Psoas muscle (tissue), 7 donors: ENCODE measurements at regions not wholly inside any gene's neighbourhood (a gene's known extent, or its start where the extent isn't known, plus 50 kb on each side); places are given as distances from the start of the nearest gene placed in this dataset.

Experiments used
- ATAC-seq, 4 donors: fragments of 200-7000 bp; cut with Tn5 transposase; one replicate each; pipeline ENCODE4 v1.9.1; 2020; ENCODE audit warnings: moderate library complexity in 3 of 4, mild to moderate bottlenecking in 2 of 4
- DNase-seq, 2 donors: peaks; one replicate each; pipeline ENCODE4 v3.0.0-alpha.2; 2020
- H3K27ac ChIP-seq: fragments of 200-600 bp; one replicate; pipeline ENCODE4 v1.8.0; 2022
- H3K27me3 ChIP-seq, 3 donors: fragments of 200-600 bp in 1 of 3; one replicate each; pipeline versions ENCODE4 v1.6.1 to v1.8.0; 2013 to 2022; ENCODE audit warnings: low read length in 2 of 3, mild to moderate bottlenecking in 2 of 3, moderate library complexity in 1 of 3; ENCODE audit not compliant: insufficient read depth in 3 of 3
- H3K36me3 ChIP-seq, 2 donors: fragments of 200-600 bp in 1 of 2; one replicate each; pipeline versions ENCODE4 v1.6.1 to v1.8.0; 2013 to 2022; ENCODE audit warnings: low read depth in 1 of 2, mild to moderate bottlenecking in 1 of 2, moderate library complexity in 1 of 2; ENCODE audit not compliant: insufficient read depth in 1 of 2
- H3K4me1 ChIP-seq: fragments of 200-600 bp; one replicate; pipeline ENCODE4 v1.8.0; 2022
- H3K4me3 ChIP-seq: fragments of 200-600 bp; one replicate; pipeline ENCODE4 v1.8.0; 2022; ENCODE audit warnings: mild to moderate bottlenecking
- H3K9me3 ChIP-seq: fragments of 200-600 bp; one replicate; pipeline ENCODE4 v1.8.0; 2022
- CTCF ChIP-seq: fragments of 200-600 bp; IDR thresholded peaks from one replicate; pipeline ENCODE4 v1.8.0; 2022; ENCODE audit warnings: antibody characterized with exemption
- WGBS, 3 donors: extraction: QIAGEN DNeasy Blood & Tissue Kit; methylation state at CpG; one replicate each; pipeline versions ENCODE4 v1.1.6 to v1.1.7; 2013; 5-methylcytosine and 5-hydroxymethylcytosine counted together
- intact Hi-C, 2 donors: fragments of 100-400 bp; cut with DNase I; formaldehyde crosslinking; loops; one replicate each; pipeline versions ENCODE4 v1.11.0 to v1.14.2; 2022
- donor health status: healthy with polysubstance abuse.
- donor health status: DM: no; HTN: no; CAD: no; lungs with moderate emphysema.
- donor health status: Bipolar disorder and iron deficiency.
- donor health status: healthy.
- donor health status: DM: yes; HTN: yes; CAD: no.
- donor health status: DM: no; HTN: no; CAD: no.
- donor health status: DM: yes; HTN: yes; CAD: no.

- no peak overlapping the region for H3K4me3 ChIP-seq
- no peak overlapping the region for H3K27ac ChIP-seq
- no peak for TF ChIP-seq CTCF
- no peaks in the 10 kb centered on the region for H3K36me3 ChIP-seq
- H3K27me3 ChIP-seq = peaks cover 0 to 5% (median 2%) of the 10 kb centered on the region in 3 donors
- H3K9me3 ChIP-seq = no peaks in the 10 kb centered on the region
- H3K4me1 ChIP-seq = no peaks in the 10 kb centered on the region
- intact Hi-C loops = no loop called here
- ATAC-seq (no peak), DNase-seq (no peak)
- 79 to 88% (median 80%) methylated on average over 9 of the region's 9 CpGs for WGBS, 3 donors
Measured at GRCh38 chr16:66306366-66307150, 59.9 kb upstream of the CDH5 start.

- Histone ChIP-seq H3K4me1 (no peaks in the 10 kb centered on the region), H3K27ac (no peak overlapping the region), H3K9me3 (no peaks in the 10 kb centered on the region), H3K27me3 (peaks cover 0 to 5% (median 4%) of the 10 kb centered on the region in 3 donors), H3K4me3 (no peak overlapping the region), H3K36me3 (no peaks in the 10 kb centered on the region)
- no peak for TF ChIP-seq CTCF
- 55 to 62% (median 57%) methylated on average over 3 of the region's 3 CpGs for WGBS, 3 donors
- ATAC-seq = no peak
- no peak for DNase-seq
- intact Hi-C loops = no loop called here
Measured at GRCh38 chr16:66304961-66305360, 61.5 kb upstream of the CDH5 start.

- intact Hi-C loops = no loop called here
- ATAC-seq (no peak), DNase-seq (no peak)
- no peaks in the 10 kb centered on the region for H3K9me3 ChIP-seq
- no peak overlapping the region for H3K27ac ChIP-seq
- 27 to 31% (median 27%) methylated on average over 7 of the region's 7 CpGs for WGBS, 3 donors
- no peak for TF ChIP-seq CTCF
- H3K4me3 ChIP-seq = no peak overlapping the region
- peaks cover 0 to 5% (median 4%) of the 10 kb centered on the region in 3 donors for H3K27me3 ChIP-seq
- H3K36me3 ChIP-seq = no peaks in the 10 kb centered on the region
- no peaks in the 10 kb centered on the region for H3K4me1 ChIP-seq
Measured at GRCh38 chr16:66304151-66304550, 62.3 kb upstream of the CDH5 start.

- no peaks in the 10 kb centered on the region for H3K4me1 ChIP-seq
- DNase-seq (no peak), ATAC-seq (no peak)
- H3K27ac ChIP-seq = no peak overlapping the region
- peaks cover 0 to 5% (median 2%) of the 10 kb centered on the region in 3 donors for H3K27me3 ChIP-seq
- WGBS, 3 donors = 38 to 92% (median 85%) methylated on average over 1 of the region's 1 CpG
- H3K36me3 ChIP-seq = no peaks in the 10 kb centered on the region
- no peak overlapping the region for H3K4me3 ChIP-seq
- H3K9me3 ChIP-seq = no peaks in the 10 kb centered on the region
- intact Hi-C loops = no loop called here
- no peak for TF ChIP-seq CTCF
Measured at GRCh38 chr16:66300501-66300900, 66.0 kb upstream of the CDH5 start.

DNA sequence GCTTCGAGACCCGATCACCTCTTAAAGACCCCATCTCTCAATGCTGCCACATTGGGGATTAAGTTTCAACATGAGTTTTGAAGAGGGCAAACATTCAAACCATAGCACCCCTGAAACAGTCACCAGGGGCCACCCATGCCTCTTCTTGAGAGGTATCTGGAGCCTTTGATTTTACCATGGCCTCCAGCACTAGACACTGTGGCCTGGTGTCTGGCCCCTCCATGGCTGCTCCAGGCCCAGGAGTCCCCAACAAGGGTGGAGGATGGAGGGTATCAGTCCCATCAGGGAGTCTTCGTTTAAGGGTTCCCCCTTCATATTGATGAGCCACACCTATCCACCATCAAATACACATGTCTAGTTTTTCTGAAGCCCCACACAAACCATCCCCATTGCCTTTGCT lies 66.5 kb upstream of the CDH5 start:
- Histone ChIP-seq H3K9me3 (no peaks in the 10 kb centered on the region), H3K27ac (no peak overlapping the region), H3K4me3 (no peak overlapping the region), H3K27me3 (peaks cover 0 to 5% (median 2%) of the 10 kb centered on the region in 3 donors), H3K4me1 (no peaks in the 10 kb centered on the region), H3K36me3 (no peaks in the 10 kb centered on the region)
- intact Hi-C loops = no loop called here
- no peak for ATAC-seq
- TF ChIP-seq CTCF = no peak
- 96 to 100% (median 96%) methylated on average over 3 of the region's 3 CpGs for WGBS, 3 donors
- no peak for DNase-seq
